Mesenteric fat pad (tissue), 1 donor: ENCODE measurements at regions not wholly inside any gene's neighbourhood (a gene's known extent, or its start where the extent isn't known, plus 50 kb on each side); places are given as distances from the start of the nearest gene placed in this dataset.

Experiments used
- DNase-seq: peaks from one replicate; pipeline ENCODE4 v3.0.0-alpha.2; 2020; ENCODE audit warnings: low spot score
- donor health status: DM: yes; HTN: yes; CAD: no.

- DNase-seq = peak; percentile 14
Measured at GRCh38 chr22:20653795-20654342, 120.0 kb upstream of the SERPIND1 start.

DNA sequence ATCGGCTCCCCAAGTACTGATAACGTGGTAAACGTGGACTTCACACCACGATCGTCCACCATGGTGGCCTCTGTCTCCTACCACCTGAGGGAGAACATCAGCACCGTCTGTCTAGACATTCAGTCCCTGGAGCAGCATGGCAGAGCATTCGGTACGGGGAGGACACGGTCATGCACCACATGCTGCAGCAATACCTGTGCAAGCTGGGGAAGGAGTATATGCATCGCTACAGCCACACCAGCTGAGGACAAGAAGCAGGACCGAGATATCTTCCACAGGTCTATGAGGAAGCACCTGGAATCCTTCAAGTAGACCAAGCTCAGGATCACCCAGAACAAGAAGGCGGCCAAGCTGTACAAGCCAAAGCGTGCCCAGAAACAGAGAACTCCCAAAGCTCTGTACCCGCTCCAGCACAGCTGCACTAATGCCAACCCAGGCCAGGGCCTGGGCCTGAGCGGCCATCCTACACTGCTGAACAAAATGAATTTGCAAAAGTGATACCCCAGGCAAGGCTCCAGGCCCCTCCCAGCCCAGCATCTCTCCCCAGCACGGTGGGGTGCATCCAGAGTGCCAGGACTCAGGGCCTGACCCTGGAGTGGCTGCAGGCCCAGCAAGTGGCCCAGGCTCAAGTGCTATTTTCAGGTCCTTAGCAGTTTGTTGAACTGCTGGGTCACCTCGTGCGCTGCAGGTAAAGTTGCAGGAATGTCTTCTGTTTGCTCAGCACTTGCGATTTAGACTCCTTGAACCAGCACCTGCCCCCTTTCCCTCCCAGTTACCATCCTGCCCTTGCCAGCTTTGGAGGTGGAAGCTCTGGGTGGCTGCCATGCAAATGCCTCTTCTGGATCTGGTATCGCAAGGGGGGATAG lies 119.3 kb upstream of the SERPIND1 start:
- DNase-seq = peak; percentile 65

DNA sequence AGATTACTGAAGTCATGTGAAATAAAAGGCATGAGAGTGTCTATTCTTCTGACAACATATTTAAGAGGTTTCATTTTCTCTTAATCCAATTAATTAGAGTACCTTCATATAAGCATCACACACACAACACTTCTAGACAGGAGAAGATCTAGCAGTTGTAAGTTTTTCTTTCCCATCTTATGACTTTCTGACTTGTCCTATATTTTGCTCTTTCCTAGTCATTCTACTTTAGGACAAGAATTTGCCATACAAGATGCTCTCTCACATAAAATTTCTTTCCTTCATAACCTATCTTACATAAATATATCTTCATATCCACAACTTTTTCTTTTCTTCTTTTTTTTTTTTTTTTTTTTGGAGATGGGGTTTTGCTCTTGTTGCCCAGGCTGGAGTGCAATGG lies 118.3 kb upstream of the SERPIND1 start:
- DNase-seq = no peak

GRCh38 chr22:20656516-20656901 lies 117.4 kb upstream of the SERPIND1 start:
- DNase-seq = peak; percentile 49

DNA sequence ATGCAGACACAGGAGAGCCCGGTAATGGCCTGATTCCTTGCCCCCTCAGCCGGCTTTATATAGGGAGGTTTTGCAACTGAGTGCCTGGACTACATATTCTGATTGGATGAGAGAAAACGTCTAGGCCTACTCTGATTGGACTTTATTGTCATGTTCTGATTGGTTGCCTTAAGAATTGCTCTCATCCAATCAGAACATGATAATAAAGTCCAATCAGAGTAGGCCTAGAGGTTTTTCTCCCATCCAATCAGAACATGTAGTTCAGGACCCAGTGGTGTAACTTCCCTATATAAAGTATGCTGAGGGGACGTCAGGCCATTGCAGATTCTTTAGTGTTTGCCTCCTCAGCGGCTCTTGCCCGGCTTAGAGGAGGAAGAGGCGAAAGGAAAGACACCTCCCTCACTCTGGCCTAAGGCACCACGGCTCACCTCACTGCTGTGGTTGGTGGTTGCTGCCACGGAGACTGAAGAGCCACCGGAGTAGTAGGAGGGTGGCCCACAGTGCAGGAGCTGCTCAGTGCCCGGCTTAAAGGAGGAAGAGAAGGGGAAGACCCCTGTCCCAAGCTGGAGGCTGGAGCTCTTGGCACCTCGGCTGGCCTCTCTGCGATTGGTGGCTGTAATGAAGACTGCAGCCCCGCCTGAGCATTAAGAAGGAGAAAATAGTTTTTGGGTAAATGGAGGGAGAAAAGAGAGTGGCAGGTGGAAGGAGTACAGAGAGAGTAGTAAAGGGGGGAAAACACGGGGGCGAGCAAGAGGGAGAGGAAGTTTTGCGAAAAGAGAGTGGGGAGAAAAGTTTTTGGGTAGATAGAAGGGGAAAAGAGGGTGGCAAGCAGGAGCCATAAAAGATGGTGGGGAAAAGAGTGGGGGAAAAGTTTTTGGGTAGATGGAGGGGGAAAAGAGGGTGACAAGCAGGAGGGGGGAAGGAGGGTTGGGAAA lies 116.7 kb upstream of the SERPIND1 start:
- peak; percentile 49 for DNase-seq
